Suprapubic skin (tissue), 4 donors: ENCODE measurements at regions not wholly inside any gene's neighbourhood (a gene's known extent, or its start where the extent isn't known, plus 50 kb on each side); places are given as distances from the start of the nearest gene placed in this dataset.

Experiments
- EP300 ChIP-seq: sonication (generic); formaldehyde crosslinking; IDR thresholded peaks from one replicate; pipeline ENCODE4 v1.6.1; 2017; ENCODE audit warnings: antibody characterized with exemption
- POLR2A ChIP-seq, 2 donors: fragments of 450-650 bp; IDR thresholded peaks; one replicate each; pipeline ENCODE4 v1.6.1; 2017; ENCODE audit warnings: antibody characterized with exemption in 2 of 2, mild to moderate bottlenecking in 2 of 2, moderate library complexity in 2 of 2
- POLR2AphosphoS5 ChIP-seq, 3 donors: sonication (generic); formaldehyde crosslinking; IDR thresholded peaks; one replicate each; pipeline ENCODE4 v1.6.1; 2017; ENCODE audit warnings: antibody characterized with exemption in 3 of 3
- TF ChIP-seq, protein P1 (sequence below), 2 donors: fragments of 200-600 bp in 1 of 2; fragments of 450-650 bp in 1 of 2; sonication (generic) in 1 of 2; IDR thresholded peaks; one replicate each; pipeline ENCODE4 v1.5.1; 2016 to 2019; ENCODE audit warnings: antibody characterized with exemption in 2 of 2, mild to moderate bottlenecking in 1 of 2, moderate library complexity in 1 of 2

GRCh38 chr13:72643311-72643989, 84.0 kb downstream of the MZT1 start:
- no peak for TF ChIP-seq POLR2A (IDR thresholded peaks at IDR 0.05)
- TF ChIP-seq, protein P1, sequence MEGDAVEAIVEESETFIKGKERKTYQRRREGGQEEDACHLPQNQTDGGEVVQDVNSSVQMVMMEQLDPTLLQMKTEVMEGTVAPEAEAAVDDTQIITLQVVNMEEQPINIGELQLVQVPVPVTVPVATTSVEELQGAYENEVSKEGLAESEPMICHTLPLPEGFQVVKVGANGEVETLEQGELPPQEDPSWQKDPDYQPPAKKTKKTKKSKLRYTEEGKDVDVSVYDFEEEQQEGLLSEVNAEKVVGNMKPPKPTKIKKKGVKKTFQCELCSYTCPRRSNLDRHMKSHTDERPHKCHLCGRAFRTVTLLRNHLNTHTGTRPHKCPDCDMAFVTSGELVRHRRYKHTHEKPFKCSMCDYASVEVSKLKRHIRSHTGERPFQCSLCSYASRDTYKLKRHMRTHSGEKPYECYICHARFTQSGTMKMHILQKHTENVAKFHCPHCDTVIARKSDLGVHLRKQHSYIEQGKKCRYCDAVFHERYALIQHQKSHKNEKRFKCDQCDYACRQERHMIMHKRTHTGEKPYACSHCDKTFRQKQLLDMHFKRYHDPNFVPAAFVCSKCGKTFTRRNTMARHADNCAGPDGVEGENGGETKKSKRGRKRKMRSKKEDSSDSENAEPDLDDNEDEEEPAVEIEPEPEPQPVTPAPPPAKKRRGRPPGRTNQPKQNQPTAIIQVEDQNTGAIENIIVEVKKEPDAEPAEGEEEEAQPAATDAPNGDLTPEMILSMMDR (IDR thresholded peaks at IDR 0.05): peak in 1 of 2 donors; percentile 48
- no peak for TF ChIP-seq POLR2AphosphoS5 (IDR thresholded peaks at IDR 0.05)
- TF ChIP-seq EP300: no peak
